Naive thymus-derived CD4-positive, alpha-beta T cell (primary cell): ENCODE measurements at regions not wholly inside any gene's neighbourhood (a gene's known extent, or its start where the extent isn't known, plus 50 kb on each side); places are given as distances from the start of the nearest gene placed in this dataset.
A peak's percentile ranks its signal among the peaks of the same experiment; 100 is the strongest.

Experiments
- ATAC-seq: fragments of 150-1000 bp; cut with Tn5 transposase; 2 replicates; pipeline ENCODE4 v1.10.0; 2021; ENCODE audit warnings: mild to moderate bottlenecking, moderate library complexity
- CTCF ChIA-PET: fragments of 350-600 bp; sonication (Branson Sonifier 250); formaldehyde crosslinking; loops from one replicate; lab custom pipeline; 2021; ENCODE audit warnings: antibody characterized with exemption; lab: Charles Lee
- POLR2A ChIA-PET: fragments of 350-600 bp; sonication (Branson Sonifier 250); formaldehyde crosslinking; loops from one replicate; lab custom pipeline; 2021; ENCODE audit warnings: antibody characterized with exemption, inconsistent platforms; lab: Charles Lee
- DNase-seq, 9 donors: peaks; one replicate each; pipeline versions ENCODE4 v3.0.0 to v3.0.0-alpha.2; 2020 to 2022; ENCODE audit warnings: mixed read lengths in 1 of 9
- H3K27ac ChIP-seq: one replicate; pipeline ENCODE4 v1.7.0; 2013; ENCODE audit warnings: mild to moderate bottlenecking, low read depth, low read length, moderate library complexity
- H3K27me3 ChIP-seq, 2 donors: one replicate each; pipeline ENCODE4 v1.7.0; 2013; ENCODE audit warnings: low read length in 2 of 2, mild to moderate bottlenecking in 2 of 2, moderate library complexity in 2 of 2; ENCODE audit not compliant: control insufficient read depth in 2 of 2, insufficient read depth in 2 of 2
- H3K36me3 ChIP-seq, 3 experiments: 1 replicate in 2 of 3; 2 replicates in 1 of 3; pipeline ENCODE4 v1.7.0; 2013; ENCODE audit warnings: low read length in 3 of 3, mild to moderate bottlenecking in 3 of 3, moderate library complexity in 1 of 3; ENCODE audit not compliant: insufficient read depth in 3 of 3, control insufficient read depth in 2 of 3
- H3K4me1 ChIP-seq, 2 donors: one replicate each; pipeline ENCODE4 v1.7.0; 2013; ENCODE audit warnings: low read length in 2 of 2, mild to moderate bottlenecking in 2 of 2, moderate library complexity in 1 of 2; ENCODE audit not compliant: control insufficient read depth in 2 of 2, insufficient read depth in 2 of 2
- H3K4me3 ChIP-seq: 2 replicates; pipeline ENCODE4 v1.7.0; 2013; ENCODE audit warnings: mild to moderate bottlenecking, low read length
- H3K9me3 ChIP-seq, 3 experiments: 1 replicate in 2 of 3; 2 replicates in 1 of 3; pipeline ENCODE4 v1.7.0; 2013; ENCODE audit warnings: low read length in 3 of 3; ENCODE audit not compliant: control insufficient read depth in 2 of 3
- H3K27ac Mint-ChIP-seq, 9 donors: one replicate each; pipeline ENCODE4 v1.8.0; 2020 to 2022; ENCODE audit warnings: mixed read lengths in 9 of 9, mild to moderate bottlenecking in 8 of 9, moderate library complexity in 5 of 9, inconsistent platforms in 2 of 9
- H3K27me3 Mint-ChIP-seq, 5 donors: one replicate each; pipeline ENCODE4 v1.8.0; 2021 to 2022; ENCODE audit warnings: mixed read lengths in 5 of 5, mild to moderate bottlenecking in 1 of 5
- H3K36me3 Mint-ChIP-seq, 5 donors: one replicate each; pipeline ENCODE4 v1.8.0; 2020 to 2022; ENCODE audit warnings: mixed read lengths in 5 of 5, mild to moderate bottlenecking in 3 of 5, inconsistent platforms in 1 of 5
- H3K4me1 Mint-ChIP-seq, 7 donors: one replicate each; pipeline ENCODE4 v1.8.0; 2020 to 2022; ENCODE audit warnings: mixed read lengths in 7 of 7, mild to moderate bottlenecking in 3 of 7, inconsistent platforms in 1 of 7
- H3K4me3 Mint-ChIP-seq, 10 donors: one replicate each; pipeline ENCODE4 v1.8.0; 2020 to 2022; ENCODE audit warnings: mild to moderate bottlenecking in 10 of 10, mixed read lengths in 10 of 10, moderate library complexity in 6 of 10, inconsistent platforms in 2 of 10
- H3K9me3 Mint-ChIP-seq, 11 donors: one replicate each; pipeline ENCODE4 v1.8.0; 2020 to 2022; ENCODE audit warnings: mixed read lengths in 11 of 11, mild to moderate bottlenecking in 4 of 11, inconsistent platforms in 1 of 11, moderate library complexity in 1 of 11
- intact Hi-C, 2 donors: fragments of 100-400 bp; cut with micrococcal nuclease; formaldehyde crosslinking; loops; one replicate each; pipeline ENCODE4 v1.15.1; 2023

GRCh38 chr19:30233375-30233774, 138.8 kb upstream of the ZNF536 start:
- Mint-ChIP-seq H3K9me3 (peaks cover 0 to 9% (median 0%) of the 10 kb centered on the region in 11 donors), H3K4me1 (peaks cover 0 to 8% (median 4%) of the 10 kb centered on the region in 7 donors), H3K27ac (no peak overlapping the region), H3K4me3 (no peak overlapping the region), H3K36me3 (no peaks in the 10 kb centered on the region), H3K27me3 (peaks cover 58 to 81% (median 72%) of the 10 kb centered on the region in 5 donors)
- no peak overlapping the region for H3K27ac ChIP-seq
- H3K36me3 ChIP-seq, result no peaks in the 10 kb centered on the region
- no peaks in the 10 kb centered on the region for H3K4me1 ChIP-seq
- intact Hi-C loops, result no loop called here
- H3K27me3 ChIP-seq, result peaks cover 0 to 12% of the 10 kb centered on the region in 2 donors
- POLR2A ChIA-PET, result no interaction called here
- CTCF ChIA-PET, result no interaction called here
- ATAC-seq (no peak), DNase-seq (no peak)
- H3K4me3 ChIP-seq, result no peak overlapping the region
- no peaks in the 10 kb centered on the region for H3K9me3 ChIP-seq

- no peak overlapping the region for H3K27ac Mint-ChIP-seq
- Histone ChIP-seq H3K9me3 (no peaks in the 10 kb centered on the region), H3K27me3 (peaks cover 0 to 9% of the 10 kb centered on the region in 2 donors), H3K36me3 (no peaks in the 10 kb centered on the region), H3K27ac (no peak overlapping the region), H3K4me1 (no peaks in the 10 kb centered on the region), H3K4me3 (no peak overlapping the region)
- peaks cover 0 to 10% (median 0%) of the 10 kb centered on the region in 11 donors for H3K9me3 Mint-ChIP-seq
- H3K4me1 Mint-ChIP-seq, result peaks cover 0 to 1% (median 0%) of the 10 kb centered on the region in 7 donors
- no peaks in the 10 kb centered on the region for H3K36me3 Mint-ChIP-seq
- DNase-seq, result no peak
- H3K27me3 Mint-ChIP-seq, result peaks cover 42 to 75% (median 69%) of the 10 kb centered on the region in 5 donors
- intact Hi-C loops, result no loop called here
- CTCF ChIA-PET, result no interaction called here
- ATAC-seq, result no peak
- POLR2A ChIA-PET, result no interaction called here
- no peak overlapping the region for H3K4me3 Mint-ChIP-seq
Observed at GRCh38 chr19:30235946-30236345, 136.2 kb upstream of the ZNF536 start.

DNA sequence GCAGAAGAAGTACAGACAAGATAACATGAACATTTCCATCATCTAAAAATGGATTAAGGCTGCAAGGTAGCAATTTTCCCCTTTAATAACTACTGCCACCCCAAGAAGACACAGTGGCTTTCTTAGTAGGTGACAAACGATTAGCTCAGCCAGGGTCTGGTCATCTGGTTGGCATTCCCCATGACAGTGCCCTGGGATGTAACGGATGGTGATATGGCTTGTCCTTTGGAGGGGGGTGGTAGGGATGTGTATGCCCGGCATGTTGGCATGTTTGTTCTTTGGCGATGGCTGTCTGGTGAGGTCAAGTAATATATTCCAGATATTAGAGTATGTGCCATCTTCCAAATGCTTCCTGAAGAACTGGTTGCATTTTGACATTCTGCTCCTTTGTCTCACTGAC, 135.6 kb upstream of the ZNF536 start:
- Mint-ChIP-seq H3K27me3 (peaks cover 36 to 75% (median 63%) of the 10 kb centered on the region in 5 donors), H3K27ac (peak overlapping the region in 1 of 9 donors; percentile 24), H3K9me3 (peaks cover 0 to 8% (median 0%) of the 10 kb centered on the region in 11 donors), H3K4me1 (peaks cover 0 to under 1% (median 0%) of the 10 kb centered on the region in 7 donors), H3K36me3 (no peaks in the 10 kb centered on the region), H3K4me3 (no peak overlapping the region)
- CTCF ChIA-PET, result no interaction called here
- Histone ChIP-seq H3K4me3 (no peak overlapping the region), H3K4me1 (no peaks in the 10 kb centered on the region), H3K27ac (no peak overlapping the region), H3K36me3 (no peaks in the 10 kb centered on the region), H3K27me3 (peaks cover 0 to 9% of the 10 kb centered on the region in 2 donors), H3K9me3 (no peaks in the 10 kb centered on the region)
- ATAC-seq (no peak), DNase-seq (no peak)
- POLR2A ChIA-PET, result no interaction called here
- intact Hi-C loops, result no loop called here

GRCh38 chr19:30237140-30237539, 135.0 kb upstream of the ZNF536 start:
- intact Hi-C loops, result no loop called here
- H3K4me1 Mint-ChIP-seq, result no peaks in the 10 kb centered on the region
- POLR2A ChIA-PET, result no interaction called here
- Histone ChIP-seq H3K4me1 (no peaks in the 10 kb centered on the region), H3K36me3 (no peaks in the 10 kb centered on the region), H3K4me3 (no peak overlapping the region), H3K27me3 (peaks cover 0 to 9% of the 10 kb centered on the region in 2 donors), H3K9me3 (no peaks in the 10 kb centered on the region), H3K27ac (no peak overlapping the region)
- DNase-seq, result no peak
- peaks cover 34 to 73% (median 59%) of the 10 kb centered on the region in 5 donors for H3K27me3 Mint-ChIP-seq
- peaks cover 0 to 5% (median 0%) of the 10 kb centered on the region in 11 donors for H3K9me3 Mint-ChIP-seq
- CTCF ChIA-PET, result no interaction called here
- no peak for ATAC-seq
- H3K4me3 Mint-ChIP-seq, result no peak overlapping the region
- no peak overlapping the region for H3K27ac Mint-ChIP-seq
- H3K36me3 Mint-ChIP-seq, result no peaks in the 10 kb centered on the region

DNA sequence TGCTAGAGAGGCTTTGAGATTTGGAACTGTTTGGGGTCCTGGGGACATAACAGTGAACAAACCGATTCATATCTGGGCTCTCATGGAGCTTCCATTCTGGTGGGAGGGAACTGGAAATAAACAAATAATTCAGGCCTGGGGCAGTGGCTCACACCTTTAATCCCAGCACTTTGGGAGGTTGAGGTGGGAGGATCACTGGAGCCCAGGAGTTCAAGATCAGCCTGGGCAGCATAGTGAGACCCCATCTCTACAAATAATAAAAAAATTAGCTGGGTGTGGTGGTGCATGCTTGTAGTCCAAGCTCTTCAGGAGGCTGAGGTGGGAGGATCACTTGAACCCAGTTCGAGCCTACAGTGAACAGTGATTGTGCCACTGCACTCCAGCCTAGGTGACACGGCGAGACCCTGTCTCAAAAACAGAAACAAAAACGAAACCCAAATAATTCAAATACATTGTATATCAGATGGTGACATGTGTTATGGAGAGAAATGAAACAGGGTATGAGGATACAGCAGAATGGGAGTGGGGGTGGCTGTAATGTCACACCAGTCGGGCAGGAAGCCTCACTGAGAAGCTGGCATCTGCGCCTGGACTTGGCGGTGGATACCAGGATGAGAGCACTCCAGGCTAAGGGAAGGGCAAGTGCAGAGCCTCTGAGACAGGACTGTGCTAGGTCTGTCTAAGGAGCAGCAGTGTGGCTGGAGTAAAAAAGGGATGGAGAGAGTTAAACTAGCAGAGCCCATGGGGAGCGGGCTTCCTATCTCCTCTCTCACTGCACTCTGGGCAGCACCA, 131.1 kb upstream of the ZNF536 start:
- Mint-ChIP-seq H3K27ac (no peak overlapping the region), H3K36me3 (no peaks in the 10 kb centered on the region), H3K4me1 (no peaks in the 10 kb centered on the region), H3K9me3 (peaks cover 0 to 5% (median 0%) of the 10 kb centered on the region in 11 donors), H3K4me3 (no peak overlapping the region), H3K27me3 (peaks cover 19 to 50% (median 35%) of the 10 kb centered on the region in 5 donors)
- Histone ChIP-seq H3K4me3 (no peak overlapping the region), H3K27me3 (no peaks in the 10 kb centered on the region), H3K27ac (no peak overlapping the region), H3K9me3 (no peaks in the 10 kb centered on the region), H3K36me3 (no peaks in the 10 kb centered on the region), H3K4me1 (no peaks in the 10 kb centered on the region)
- no peak for DNase-seq
- no peak for ATAC-seq
- CTCF ChIA-PET, result no interaction called here
- intact Hi-C loops, result no loop called here
- POLR2A ChIA-PET, result no interaction called here

GRCh38 chr19:30244533-30244932, 127.7 kb upstream of the ZNF536 start:
- Mint-ChIP-seq H3K36me3 (no peaks in the 10 kb centered on the region), H3K27ac (no peak overlapping the region), H3K4me3 (no peak overlapping the region), H3K27me3 (peaks cover 0 to 40% (median 14%) of the 10 kb centered on the region in 5 donors), H3K9me3 (peaks cover 0 to 5% (median 2%) of the 10 kb centered on the region in 11 donors), H3K4me1 (no peaks in the 10 kb centered on the region)
- Histone ChIP-seq H3K4me1 (no peaks in the 10 kb centered on the region), H3K36me3 (no peaks in the 10 kb centered on the region), H3K4me3 (no peak overlapping the region), H3K27me3 (no peaks in the 10 kb centered on the region), H3K9me3 (no peaks in the 10 kb centered on the region), H3K27ac (no peak overlapping the region)
- ChIA-PET CTCF (no interaction called here), POLR2A (no interaction called here)
- no peak for DNase-seq
- intact Hi-C loops, result no loop called here
- ATAC-seq, result no peak
